Activated T-helper 2 cell treated with anti-CD3 and anti-CD28 coated beads, Interferon-gamma antibody, Interleukin-2, Interleukin-4, amounts not matched to agents 10 μg/mL and 5 μg/mL and 100 μg/mL, durations not matched to agents 14 hours and 24 hours and 36 hours (primary cell): ENCODE measurements at regions not wholly inside any gene's neighbourhood (a gene's known extent, or its start where the extent isn't known, plus 50 kb on each side); places are given as distances from the start of the nearest gene placed in this dataset.
"Not testable (repeated sequence)": the region's sequence is repeated elsewhere in the genome, so short reads cannot be mapped to it uniquely, and the experiment has no call there.

ENCODE experiments used
- DNase-seq: peaks from one replicate; pipeline ENCODE4 v3.0.0; 2021; ENCODE audit warnings: low spot score
- H3K27ac Mint-ChIP-seq: one replicate; pipeline ENCODE4 v1.8.0; 2021; ENCODE audit warnings: mixed read lengths
- H3K27me3 Mint-ChIP-seq: one replicate; pipeline ENCODE4 v1.8.0; 2021; ENCODE audit warnings: low read depth, mixed read lengths
- H3K36me3 Mint-ChIP-seq: one replicate; pipeline ENCODE4 v1.8.0; 2021; ENCODE audit warnings: low read depth, mixed read lengths
- H3K4me1 Mint-ChIP-seq: one replicate; pipeline ENCODE4 v1.8.0; 2021; ENCODE audit warnings: low read depth, mixed read lengths
- H3K4me3 Mint-ChIP-seq: one replicate; pipeline ENCODE4 v1.8.0; 2021; ENCODE audit warnings: low read depth, mild to moderate bottlenecking, moderate library complexity, mixed read lengths
- H3K9me3 Mint-ChIP-seq: one replicate; pipeline ENCODE4 v1.8.0; 2021; ENCODE audit warnings: mixed read lengths
- intact Hi-C: fragments of 100-400 bp; cut with micrococcal nuclease; formaldehyde crosslinking; loops from one replicate; pipeline ENCODE4 v1.15.1; 2023

DNA sequence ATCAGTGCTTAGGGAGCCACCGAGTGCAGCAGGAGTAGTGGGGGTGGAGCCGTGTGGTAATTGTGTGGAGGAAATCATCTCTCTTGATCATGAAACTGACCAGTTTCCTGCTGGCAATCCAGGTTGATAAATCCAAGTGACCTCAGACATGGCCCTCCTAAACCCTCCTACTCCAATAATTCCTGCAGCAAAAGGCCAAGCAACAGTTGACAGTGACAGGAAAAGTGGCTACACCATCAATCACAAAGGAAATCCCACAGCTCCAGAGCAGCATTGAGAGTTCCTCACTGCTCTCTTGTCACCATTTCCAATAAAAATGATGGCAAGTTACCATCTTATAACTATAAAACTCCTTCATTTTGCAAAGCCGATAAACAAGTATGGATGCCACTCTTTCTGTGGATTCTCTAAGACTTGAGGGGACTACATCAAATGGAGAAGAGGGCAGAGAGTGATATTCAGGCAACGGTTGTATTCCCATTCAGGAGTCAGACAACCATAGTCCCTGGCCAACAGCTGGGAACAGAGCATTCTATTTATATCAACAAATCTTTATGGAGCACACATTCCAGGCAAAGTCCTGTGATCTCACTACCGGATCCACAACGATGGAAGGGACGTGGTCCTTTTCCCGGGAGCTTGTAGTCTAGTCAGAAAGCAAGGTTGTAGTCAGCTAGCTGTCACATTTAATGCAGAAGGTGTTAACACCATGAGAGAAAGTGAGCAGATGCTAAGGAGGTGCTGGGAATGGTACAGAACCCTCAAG lies 312.5 kb upstream of the CTNNB1 start:
- no peak for DNase-seq
- H3K4me1 Mint-ChIP-seq = no peaks in the 10 kb centered on the region
- no peak overlapping the region for H3K4me3 Mint-ChIP-seq
- H3K9me3 Mint-ChIP-seq = no peaks in the 10 kb centered on the region
- no peak overlapping the region for H3K27ac Mint-ChIP-seq
- H3K36me3 Mint-ChIP-seq = no peaks in the 10 kb centered on the region
- no peaks in the 10 kb centered on the region for H3K27me3 Mint-ChIP-seq
- intact Hi-C loops = no loop called here

- intact Hi-C loops = no loop called here
- no peaks in the 10 kb centered on the region for H3K4me1 Mint-ChIP-seq
- H3K36me3 Mint-ChIP-seq = no peaks in the 10 kb centered on the region
- H3K4me3 Mint-ChIP-seq = no peak overlapping the region
- H3K27ac Mint-ChIP-seq = no peak overlapping the region
- DNase-seq = no peak
- no peaks in the 10 kb centered on the region for H3K9me3 Mint-ChIP-seq
- H3K27me3 Mint-ChIP-seq = no peaks in the 10 kb centered on the region
Observed at GRCh38 chr3:40891186-40891585, 308.1 kb upstream of the CTNNB1 start.

DNA sequence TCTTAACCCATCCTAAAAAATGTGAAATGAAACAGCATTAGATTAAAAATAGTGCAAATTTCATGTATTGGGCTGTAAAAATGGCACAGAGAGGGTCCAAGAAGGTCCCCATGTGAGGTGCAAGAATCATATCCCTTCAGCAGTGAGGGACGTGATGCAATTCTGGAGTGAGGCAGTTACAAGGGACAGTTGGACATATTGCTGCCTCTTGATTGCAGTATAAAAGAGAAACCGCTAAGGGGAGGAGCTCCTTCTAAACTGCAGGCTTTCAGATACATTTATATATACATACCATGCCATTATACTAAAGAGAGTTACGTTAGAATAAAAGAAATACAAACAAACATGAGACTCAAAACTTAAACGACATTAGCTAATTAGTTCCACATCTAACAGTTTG lies 304.2 kb upstream of the CTNNB1 start:
- no peaks in the 10 kb centered on the region for H3K27me3 Mint-ChIP-seq
- no peak overlapping the region for H3K27ac Mint-ChIP-seq
- no peaks in the 10 kb centered on the region for H3K4me1 Mint-ChIP-seq
- no peaks in the 10 kb centered on the region for H3K9me3 Mint-ChIP-seq
- intact Hi-C loops = no loop called here
- H3K4me3 Mint-ChIP-seq = no peak overlapping the region
- no peaks in the 10 kb centered on the region for H3K36me3 Mint-ChIP-seq
- DNase-seq = no peak

DNA sequence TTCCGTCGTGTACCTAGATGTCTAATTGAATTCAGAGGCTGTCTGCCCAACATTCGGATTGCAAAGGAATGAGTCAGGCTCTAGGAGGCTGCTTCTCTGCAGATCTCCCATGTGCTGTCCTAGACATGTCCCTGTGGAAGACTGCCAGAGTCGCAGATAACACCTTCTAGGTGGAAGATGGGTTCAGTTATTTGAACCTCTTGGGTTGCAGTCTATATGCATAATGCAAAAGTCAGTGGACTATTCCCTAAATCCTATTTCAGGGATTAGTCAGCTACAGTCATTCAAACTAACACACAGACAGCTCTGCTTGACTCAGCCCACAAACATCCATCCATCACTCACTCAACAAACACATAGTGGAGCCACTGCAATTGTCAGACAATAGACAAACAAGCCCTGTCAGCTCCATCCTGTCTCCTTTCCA lies 300.0 kb upstream of the CTNNB1 start:
- Mint-ChIP-seq H3K36me3 (no peaks in the 10 kb centered on the region), H3K9me3 (no peaks in the 10 kb centered on the region), H3K27me3 (no peaks in the 10 kb centered on the region), H3K27ac (no peak overlapping the region), H3K4me3 (no peak overlapping the region), H3K4me1 (no peaks in the 10 kb centered on the region)
- intact Hi-C loops = no loop called here
- no peak for DNase-seq

- Mint-ChIP-seq H3K4me3 (no peak overlapping the region), H3K4me1 (no peaks in the 10 kb centered on the region), H3K27ac (no peak overlapping the region), H3K36me3 (no peaks in the 10 kb centered on the region), H3K27me3 (no peaks in the 10 kb centered on the region), H3K9me3 (no peaks in the 10 kb centered on the region)
- DNase-seq = no peak
- intact Hi-C loops = no loop called here
Observed at GRCh38 chr3:40901298-40901697, 298.0 kb upstream of the CTNNB1 start.

- intact Hi-C loops = no loop called here
- Mint-ChIP-seq H3K4me1 (no peaks in the 10 kb centered on the region), H3K27ac (no peak overlapping the region), H3K9me3 (no peaks in the 10 kb centered on the region), H3K36me3 (no peaks in the 10 kb centered on the region), H3K4me3 (no peak overlapping the region), H3K27me3 (no peaks in the 10 kb centered on the region)
- no peak for DNase-seq
Observed at GRCh38 chr3:40901796-40902195, 297.5 kb upstream of the CTNNB1 start.

DNA sequence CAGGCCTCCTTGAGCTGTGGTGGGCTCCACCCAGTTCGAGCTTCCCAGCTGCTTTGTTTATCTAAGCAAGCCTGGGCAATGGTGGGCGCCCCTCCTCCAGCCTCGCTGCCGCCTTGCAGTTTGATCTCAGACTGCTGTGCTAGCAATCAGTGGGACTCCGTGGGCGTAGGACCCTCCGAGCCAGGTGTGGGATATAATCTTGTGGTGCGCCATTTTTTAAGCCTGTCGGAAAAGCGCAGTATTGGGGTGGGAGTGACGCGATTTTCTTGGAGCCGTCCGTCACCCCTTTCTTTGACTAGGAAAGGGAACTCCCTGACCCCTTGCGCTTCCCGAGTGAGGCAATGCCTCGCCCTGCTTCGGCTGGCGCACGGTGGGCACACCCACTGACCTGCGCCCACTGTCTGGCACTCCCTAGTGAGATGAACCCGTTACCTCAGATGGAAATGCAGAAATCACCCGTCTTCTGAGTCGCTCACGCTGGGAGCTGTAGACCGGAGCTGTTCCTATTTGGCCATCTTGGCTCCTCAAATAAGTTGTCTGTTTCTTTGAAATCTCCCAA lies 291.3 kb upstream of the CTNNB1 start:
- H3K27ac Mint-ChIP-seq, intact Hi-C loops, H3K9me3 Mint-ChIP-seq, H3K4me1 Mint-ChIP-seq, DNase-seq, H3K27me3 Mint-ChIP-seq, H3K36me3 Mint-ChIP-seq, H3K4me3 Mint-ChIP-seq: not testable (repeated sequence)

GRCh38 chr3:40908612-40909011 lies 290.7 kb upstream of the CTNNB1 start:
- H3K4me3 Mint-ChIP-seq = no peak overlapping the region
- intact Hi-C loops = no loop called here
- H3K27me3 Mint-ChIP-seq = peaks cover 3% of the 10 kb centered on the region
- H3K36me3 Mint-ChIP-seq = no peaks in the 10 kb centered on the region
- no peak for DNase-seq
- no peaks in the 10 kb centered on the region for H3K4me1 Mint-ChIP-seq
- no peaks in the 10 kb centered on the region for H3K9me3 Mint-ChIP-seq
- no peak overlapping the region for H3K27ac Mint-ChIP-seq

GRCh38 chr3:40911264-40911663 lies 288.0 kb upstream of the CTNNB1 start:
- H3K27me3 Mint-ChIP-seq = peaks cover 3% of the 10 kb centered on the region
- H3K27ac Mint-ChIP-seq = no peak overlapping the region
- H3K4me3 Mint-ChIP-seq = no peak overlapping the region
- H3K36me3 Mint-ChIP-seq = no peaks in the 10 kb centered on the region
- no peaks in the 10 kb centered on the region for H3K4me1 Mint-ChIP-seq
- intact Hi-C loops = no loop called here
- DNase-seq = no peak
- H3K9me3 Mint-ChIP-seq = no peaks in the 10 kb centered on the region

DNA sequence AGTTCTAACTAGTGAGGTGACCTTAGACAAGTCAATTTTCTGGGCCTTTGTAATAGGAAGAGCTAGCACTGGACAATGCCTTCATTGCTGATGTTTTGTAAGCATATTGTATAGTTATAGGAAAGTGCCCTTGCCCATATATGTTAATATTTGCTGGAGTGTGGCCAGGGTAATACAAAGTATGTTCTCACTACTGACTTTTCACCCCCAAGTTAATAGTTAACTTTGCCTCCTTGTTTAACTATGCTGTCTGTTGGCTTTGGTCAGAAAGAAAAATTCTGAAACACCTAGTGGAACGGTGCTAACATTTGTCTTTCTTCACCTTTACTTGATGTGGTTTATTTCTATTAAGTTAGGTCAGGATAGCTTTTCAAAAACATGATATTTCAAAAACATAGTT lies 287.4 kb upstream of the CTNNB1 start:
- peaks cover 3% of the 10 kb centered on the region for H3K27me3 Mint-ChIP-seq
- no peaks in the 10 kb centered on the region for H3K9me3 Mint-ChIP-seq
- no peak overlapping the region for H3K27ac Mint-ChIP-seq
- intact Hi-C loops = no loop called here
- no peaks in the 10 kb centered on the region for H3K4me1 Mint-ChIP-seq
- DNase-seq = no peak
- no peak overlapping the region for H3K4me3 Mint-ChIP-seq
- H3K36me3 Mint-ChIP-seq = no peaks in the 10 kb centered on the region

- Mint-ChIP-seq H3K4me3 (no peak overlapping the region), H3K9me3 (no peaks in the 10 kb centered on the region), H3K36me3 (no peaks in the 10 kb centered on the region), H3K27ac (no peak overlapping the region), H3K4me1 (no peaks in the 10 kb centered on the region), H3K27me3 (peaks cover 3% of the 10 kb centered on the region)
- intact Hi-C loops = no loop called here
- DNase-seq = no peak
Observed at GRCh38 chr3:40912461-40912860, 286.8 kb upstream of the CTNNB1 start.

DNA sequence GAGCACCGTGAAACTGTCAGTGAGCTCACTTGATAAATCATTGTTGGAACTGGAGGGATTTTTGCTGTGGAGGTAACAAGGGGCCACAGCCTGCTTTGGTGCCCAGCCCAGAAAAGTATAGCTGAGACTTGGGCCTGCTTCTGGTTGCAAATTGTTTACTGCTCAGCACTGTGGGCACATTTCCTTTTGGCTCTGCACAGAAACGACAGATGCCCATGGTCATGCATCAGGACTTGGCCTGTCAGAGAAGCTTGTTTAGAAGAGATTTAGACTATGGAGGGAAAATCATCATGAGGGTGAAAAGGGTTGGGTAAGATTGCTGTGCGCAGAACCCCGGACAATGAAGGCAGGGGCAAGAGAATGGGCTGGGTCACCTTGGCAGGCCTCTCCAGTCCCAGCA lies 286.1 kb upstream of the CTNNB1 start:
- H3K36me3 Mint-ChIP-seq = no peaks in the 10 kb centered on the region
- no peak overlapping the region for H3K4me3 Mint-ChIP-seq
- H3K27ac Mint-ChIP-seq = no peak overlapping the region
- no peaks in the 10 kb centered on the region for H3K9me3 Mint-ChIP-seq
- intact Hi-C loops = no loop called here
- H3K4me1 Mint-ChIP-seq = no peaks in the 10 kb centered on the region
- DNase-seq = no peak
- H3K27me3 Mint-ChIP-seq = peaks cover 3% of the 10 kb centered on the region

GRCh38 chr3:40913641-40914040 lies 285.7 kb upstream of the CTNNB1 start:
- Mint-ChIP-seq H3K27ac (no peak overlapping the region), H3K9me3 (no peaks in the 10 kb centered on the region), H3K4me1 (no peaks in the 10 kb centered on the region), H3K4me3 (no peak overlapping the region), H3K36me3 (no peaks in the 10 kb centered on the region), H3K27me3 (peaks cover 3% of the 10 kb centered on the region)
- DNase-seq = no peak
- intact Hi-C loops = no loop called here
